ENCODE measurements at regions not wholly inside any gene's neighbourhood (a gene's known extent, or its start where the extent isn't known, plus 50 kb on each side); places are given as distances from the start of the nearest gene placed in this dataset.

GRCh38 chr4:180630012-180630665 lies 1613.1 kb upstream of the TENM3 start:
- no peak for TF ChIP-seq CTCF (conservative IDR thresholded peaks at IDR 0.05; ENCODE audit: low read depth, low read length)
- no peak for TF ChIP-seq EZH2 (IDR thresholded peaks at IDR 0.05; ENCODE audit: borderline replicate concordance, low read depth, low read length, poor library complexity, severe bottlenecking)
